ENCODE measurements at regions not wholly inside any gene's neighbourhood (a gene's known extent, or its start where the extent isn't known, plus 50 kb on each side); places are given as distances from the start of the nearest gene placed in this dataset.
"Not testable (repeated sequence)": the region's sequence is repeated elsewhere in the genome, so short reads cannot be mapped to it uniquely, and the experiment has no call there.

DNA sequence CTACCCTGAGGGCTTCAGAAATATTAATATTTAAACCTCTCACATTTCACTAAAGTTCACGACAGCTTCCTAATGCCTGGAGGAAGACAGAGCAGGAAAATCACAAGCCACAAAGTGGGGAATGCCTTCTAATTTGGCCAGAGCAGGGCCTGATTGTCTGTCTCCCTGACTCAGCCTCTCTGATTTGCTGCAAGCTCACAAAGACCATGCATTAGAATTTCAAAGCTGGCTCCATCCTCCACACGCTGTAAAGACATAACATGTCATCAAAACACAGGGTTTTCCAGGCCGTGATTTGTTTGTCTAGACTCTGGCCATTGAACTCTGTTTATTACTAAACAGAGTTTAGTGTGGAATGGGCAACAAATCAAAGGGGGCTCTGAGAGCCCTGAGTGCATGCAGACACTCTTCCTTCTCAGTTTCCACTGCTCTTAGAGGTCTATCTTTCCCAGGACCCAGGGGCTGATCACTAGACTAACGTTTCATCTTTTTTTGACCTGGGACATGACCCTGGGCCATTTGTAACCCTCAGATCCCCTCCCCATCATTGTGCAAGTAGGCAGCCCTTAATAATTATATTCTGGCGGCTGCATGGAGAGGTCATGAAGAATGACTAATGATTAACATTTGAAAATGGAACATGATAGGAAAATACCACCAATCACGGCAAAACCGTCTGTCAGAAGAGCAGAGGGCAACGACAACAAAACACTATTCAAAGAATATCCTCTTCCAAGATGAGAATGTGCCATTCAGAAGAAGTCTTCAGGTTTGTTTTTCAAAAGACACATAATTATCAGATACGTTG lies 140.2 kb downstream of the ENC1 start:
- DNase-seq (ENCODE audit: low read depth): no peak

DNA sequence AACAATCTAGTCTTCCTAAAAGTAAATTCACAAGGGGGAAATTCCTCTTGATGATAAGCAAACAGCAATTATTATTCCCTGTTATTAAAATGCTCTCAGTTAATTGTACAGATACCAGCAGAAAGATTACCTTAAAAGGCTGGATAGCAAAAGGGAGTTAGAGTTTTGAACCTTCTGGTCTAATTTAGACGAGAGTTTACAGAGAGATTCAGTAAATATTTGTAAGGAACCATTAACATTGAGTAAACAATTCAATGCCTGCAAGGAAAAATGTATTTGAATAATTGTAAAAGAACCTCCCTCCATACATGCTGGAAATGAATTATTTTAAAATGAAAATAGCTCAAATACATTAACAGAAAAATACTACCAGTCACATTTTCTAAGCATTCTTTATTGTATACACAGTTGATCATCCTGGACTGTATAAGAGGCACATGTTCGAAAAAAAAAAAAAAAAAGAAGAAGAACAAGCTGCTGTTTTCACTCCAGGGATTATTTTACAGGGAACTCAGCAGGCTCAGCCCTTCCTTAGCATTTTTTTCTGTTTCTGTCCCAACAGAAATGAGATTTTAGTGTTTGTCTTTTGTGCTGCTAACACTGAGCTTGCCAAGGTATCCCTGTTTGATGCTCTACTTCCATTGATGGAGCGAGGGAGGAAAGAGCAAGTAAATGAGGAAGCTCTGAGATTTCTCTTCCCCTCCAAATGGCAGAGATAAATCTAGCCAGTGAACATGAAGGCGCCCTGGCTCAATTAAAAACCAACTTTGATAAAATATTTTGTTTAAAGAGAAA lies 141.1 kb downstream of the ENC1 start:
- DNase-seq (ENCODE audit: low read depth): no peak

DNA sequence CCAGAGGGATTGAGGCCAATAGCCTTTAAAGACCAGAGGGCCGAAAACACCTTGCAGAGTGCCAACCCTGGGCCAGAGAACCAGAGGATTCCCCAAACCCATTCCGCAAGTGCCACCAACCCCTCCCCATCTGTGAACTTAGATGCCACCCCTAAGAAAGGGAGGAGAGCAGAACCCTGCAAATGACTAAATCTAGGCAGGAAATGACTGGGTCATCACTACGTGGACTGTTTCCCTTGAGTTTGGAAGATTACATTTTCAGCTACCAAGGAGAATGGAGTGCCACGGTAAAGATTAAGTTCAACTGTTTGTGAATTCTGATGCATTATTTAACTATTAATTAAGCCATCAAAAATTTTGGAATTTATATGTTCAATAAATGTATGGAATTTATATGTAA lies 142.8 kb downstream of the ENC1 start:
- DNase-seq (ENCODE audit: low read depth): no peak

DNA sequence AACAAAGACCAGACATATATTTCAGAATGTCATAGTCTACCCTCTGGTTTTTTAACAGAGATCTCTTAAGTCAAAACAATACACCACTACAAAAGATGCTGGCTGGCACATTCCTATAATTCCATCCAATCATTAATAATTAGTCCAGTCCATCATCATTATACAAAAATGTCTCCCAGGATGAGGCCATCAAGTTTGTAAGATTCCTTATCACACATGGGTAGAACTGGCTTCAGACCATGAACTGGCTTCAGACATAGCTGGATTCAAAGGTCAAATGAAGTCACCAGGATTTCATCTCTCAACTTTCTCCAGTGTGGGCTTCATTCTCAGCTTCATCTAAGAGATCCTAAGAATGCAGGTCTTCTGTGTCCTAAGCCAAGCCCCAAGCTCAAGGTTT lies 147.1 kb downstream of the ENC1 start:
- no peak for DNase-seq (ENCODE audit: low read depth)

DNA sequence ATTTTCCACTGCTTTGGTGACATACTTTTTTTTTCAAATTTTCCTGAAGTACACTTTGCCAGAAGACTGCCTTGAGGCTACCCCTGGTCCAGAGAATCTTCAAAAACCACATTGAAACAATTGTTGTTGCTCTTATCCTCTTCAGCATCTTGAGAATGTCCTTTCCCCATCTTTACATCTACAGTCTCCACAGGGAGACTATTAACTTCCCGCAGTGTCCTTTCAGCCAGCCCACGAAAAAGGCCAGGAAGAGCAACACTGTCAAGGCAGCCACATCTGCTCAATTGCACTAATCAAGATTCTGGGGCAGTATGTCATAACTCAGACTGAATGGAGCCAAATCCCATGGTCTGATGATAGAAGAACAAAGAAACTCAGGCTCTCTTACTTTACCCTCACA lies 148.3 kb downstream of the ENC1 start:
- no peak for DNase-seq (ENCODE audit: low read depth)

DNA sequence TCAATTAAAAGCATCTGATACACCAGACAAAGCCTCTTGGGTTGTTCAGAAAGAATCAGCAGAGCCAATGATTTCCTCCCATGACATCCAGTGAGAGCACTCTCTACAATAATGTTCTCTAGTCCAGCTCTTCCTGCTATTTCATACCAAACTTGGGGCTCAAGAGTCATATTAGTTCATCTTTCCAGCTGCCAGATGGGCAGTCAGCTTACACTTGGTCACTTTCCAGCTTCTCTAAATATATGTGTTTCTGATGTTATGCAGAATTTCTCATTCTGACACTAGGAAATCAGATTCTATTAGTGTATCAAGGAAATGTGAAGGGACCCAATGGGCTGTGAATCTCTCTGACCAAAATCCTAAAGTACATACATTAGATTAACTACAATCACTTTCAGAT lies 148.9 kb downstream of the ENC1 start:
- no peak for DNase-seq (ENCODE audit: low read depth)

DNA sequence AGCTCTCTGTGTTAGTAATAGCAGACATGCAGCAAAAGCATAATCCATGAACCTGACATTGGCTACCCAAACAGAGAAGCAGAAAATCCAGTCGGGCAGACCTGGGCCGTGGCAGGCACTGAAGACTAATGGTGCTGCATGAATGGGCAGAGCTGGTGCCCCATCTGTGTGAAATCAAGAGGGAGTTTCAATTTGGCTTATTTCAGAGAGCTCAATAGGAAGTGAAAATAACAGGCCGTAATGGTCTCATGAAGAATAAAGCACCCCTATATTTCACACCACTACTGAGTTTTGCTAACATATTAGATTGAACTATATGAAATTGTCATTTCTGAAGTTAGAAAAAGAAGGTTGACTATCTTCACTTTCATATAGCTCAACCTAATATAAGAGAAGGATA lies 149.7 kb downstream of the ENC1 start:
- no peak for DNase-seq (ENCODE audit: low read depth)

DNA sequence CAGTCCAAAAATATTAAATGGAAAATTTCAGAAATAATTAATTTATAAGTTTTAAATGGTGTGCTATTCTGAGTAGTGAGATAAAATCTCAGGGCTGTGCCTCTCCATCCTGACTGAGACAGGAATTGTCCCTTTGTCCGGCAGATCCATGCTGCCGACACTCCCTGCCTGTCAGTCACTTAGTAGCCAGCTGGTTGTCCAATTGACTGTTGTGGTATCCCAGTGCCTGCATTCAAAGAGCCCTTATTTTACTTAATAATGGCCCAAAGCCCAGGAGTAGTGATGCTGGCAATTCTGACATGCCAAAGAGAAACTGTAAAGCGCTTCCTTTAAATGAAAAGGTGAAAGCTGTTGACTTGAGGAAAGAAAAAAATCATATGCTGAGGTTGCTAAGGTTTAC lies 157.5 kb downstream of the ENC1 start:
- no peak for DNase-seq (ENCODE audit: low read depth)

DNA sequence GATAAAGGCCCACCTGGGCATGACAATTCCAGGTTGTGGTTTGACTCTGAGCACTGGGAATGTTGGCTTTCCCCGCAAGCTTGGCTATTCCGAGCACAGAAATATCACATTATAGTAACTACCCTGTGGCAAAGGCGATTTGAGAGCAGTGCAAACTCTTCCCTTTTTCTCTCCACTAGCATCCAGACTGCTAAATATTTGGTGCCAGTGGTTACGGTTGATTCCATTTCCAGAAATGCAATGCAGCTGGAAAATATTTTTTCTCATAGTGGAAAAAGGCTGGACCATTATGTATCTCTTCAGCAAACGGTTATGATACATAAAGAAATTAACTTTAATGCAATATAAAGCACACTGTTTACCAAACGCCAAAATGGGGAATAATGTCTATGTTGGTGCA lies 158.0 kb downstream of the ENC1 start:
- DNase-seq (ENCODE audit: low read depth): no peak

DNA sequence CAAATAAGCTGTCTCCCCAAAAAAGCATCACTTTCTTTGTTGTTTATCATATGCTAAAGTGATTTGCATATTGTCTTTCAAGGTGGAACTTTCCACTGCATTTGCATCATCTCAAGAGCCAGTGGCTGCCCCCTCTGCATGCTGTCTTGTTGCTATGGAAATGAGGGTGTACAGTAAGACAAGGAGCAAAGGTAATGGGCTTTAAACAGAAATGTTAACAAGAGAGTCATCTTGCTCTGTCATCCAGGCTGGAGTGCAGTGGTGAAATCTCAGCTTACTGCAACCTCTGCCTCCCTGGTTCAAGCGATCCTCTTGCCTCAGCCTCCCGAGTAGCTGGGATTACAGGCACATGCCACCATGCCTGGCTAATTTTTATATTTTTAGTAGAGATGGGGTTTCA lies 159.2 kb downstream of the ENC1 start:
- DNase-seq (ENCODE audit: low read depth): not testable (repeated sequence)

DNA sequence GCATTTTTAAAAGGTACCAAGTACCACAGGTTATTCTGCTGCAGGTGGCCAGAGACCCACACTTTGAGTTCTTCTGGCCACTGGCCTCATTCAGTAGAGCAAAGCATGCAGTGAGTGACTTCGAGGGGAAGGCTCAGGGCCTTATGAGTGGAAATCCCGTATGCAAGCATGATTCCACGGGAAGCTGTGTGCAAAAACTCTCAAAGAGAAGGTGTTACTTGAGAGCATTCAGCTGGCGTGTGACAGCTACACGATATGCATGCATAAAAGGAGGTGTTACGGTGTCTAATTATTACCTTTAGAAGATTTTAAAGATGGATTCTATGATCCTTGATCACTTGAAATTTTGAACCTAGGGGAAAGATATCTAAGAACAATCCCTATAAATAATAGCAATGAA lies 160.3 kb downstream of the ENC1 start:
- no peak for DNase-seq (ENCODE audit: low read depth)

DNA sequence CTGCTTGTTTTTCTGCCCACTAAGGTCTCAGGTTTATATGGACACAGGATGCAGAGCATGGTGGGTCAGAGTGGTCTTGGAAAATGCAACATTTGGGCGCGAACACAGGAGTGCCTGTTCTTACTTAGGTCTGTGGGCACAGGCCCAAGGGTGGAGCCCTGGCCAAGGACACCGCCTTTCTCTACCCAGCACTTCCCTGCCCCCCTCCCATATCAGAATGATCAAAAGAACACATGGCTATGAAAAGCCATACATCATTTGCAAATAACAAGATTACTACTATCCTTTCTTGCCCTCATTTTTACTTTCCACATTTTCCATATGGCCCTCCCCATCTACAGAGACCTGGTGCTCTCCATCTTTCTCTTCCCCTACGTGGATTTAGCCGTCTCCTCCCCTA lies 162.2 kb downstream of the ENC1 start:
- no peak for DNase-seq (ENCODE audit: low read depth)

DNA sequence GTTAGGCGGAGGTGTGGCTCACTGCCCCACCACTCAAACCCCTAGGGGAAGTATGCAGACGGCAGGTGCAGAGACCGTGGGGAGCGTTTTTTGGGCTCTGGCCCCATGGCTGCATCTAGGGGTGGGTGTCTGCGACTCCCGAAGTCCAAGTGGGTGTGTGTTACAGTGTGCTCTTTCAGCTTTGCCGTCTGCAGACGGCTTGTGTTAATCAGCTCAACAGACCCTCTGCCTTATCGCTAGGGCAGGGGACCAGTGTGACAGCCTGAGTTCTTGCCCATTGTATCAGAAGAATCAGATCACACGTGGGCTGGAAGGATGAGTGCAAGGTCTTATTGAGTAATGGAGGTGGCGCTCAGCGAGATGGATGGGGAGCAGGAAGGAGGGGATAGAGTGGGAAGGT lies 162.8 kb downstream of the ENC1 start:
- no peak for DNase-seq (ENCODE audit: low read depth)

DNA sequence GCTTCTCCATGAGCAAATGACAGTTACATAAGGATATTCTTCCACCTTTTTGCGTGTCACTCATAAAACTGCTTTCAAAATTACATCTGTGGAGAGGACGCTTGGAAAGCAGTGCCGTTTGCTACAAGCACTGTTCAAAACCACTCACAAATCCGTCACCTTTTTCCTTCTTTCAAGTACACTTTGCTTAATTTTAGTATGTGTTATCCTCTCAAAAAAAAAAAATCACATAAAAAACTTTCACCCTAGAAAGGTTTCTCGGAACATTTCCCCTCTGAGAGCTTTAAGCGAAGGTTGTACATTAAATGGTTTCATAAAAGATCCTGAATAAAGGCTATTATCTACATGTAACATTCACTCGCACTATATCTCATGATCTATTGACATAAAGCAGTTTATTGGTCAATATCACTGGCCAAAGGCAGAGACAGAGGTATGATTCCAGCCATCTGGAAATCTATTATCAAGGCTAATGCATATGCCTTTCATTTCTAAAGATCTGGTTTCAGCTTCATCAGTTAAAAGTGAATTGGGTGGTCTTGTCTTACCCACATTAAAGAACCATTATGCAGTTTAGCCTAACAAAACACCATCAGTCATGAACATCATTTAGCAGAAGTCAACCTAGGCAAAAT lies 163.6 kb downstream of the ENC1 start:
- DNase-seq (ENCODE audit: low read depth): no peak

DNA sequence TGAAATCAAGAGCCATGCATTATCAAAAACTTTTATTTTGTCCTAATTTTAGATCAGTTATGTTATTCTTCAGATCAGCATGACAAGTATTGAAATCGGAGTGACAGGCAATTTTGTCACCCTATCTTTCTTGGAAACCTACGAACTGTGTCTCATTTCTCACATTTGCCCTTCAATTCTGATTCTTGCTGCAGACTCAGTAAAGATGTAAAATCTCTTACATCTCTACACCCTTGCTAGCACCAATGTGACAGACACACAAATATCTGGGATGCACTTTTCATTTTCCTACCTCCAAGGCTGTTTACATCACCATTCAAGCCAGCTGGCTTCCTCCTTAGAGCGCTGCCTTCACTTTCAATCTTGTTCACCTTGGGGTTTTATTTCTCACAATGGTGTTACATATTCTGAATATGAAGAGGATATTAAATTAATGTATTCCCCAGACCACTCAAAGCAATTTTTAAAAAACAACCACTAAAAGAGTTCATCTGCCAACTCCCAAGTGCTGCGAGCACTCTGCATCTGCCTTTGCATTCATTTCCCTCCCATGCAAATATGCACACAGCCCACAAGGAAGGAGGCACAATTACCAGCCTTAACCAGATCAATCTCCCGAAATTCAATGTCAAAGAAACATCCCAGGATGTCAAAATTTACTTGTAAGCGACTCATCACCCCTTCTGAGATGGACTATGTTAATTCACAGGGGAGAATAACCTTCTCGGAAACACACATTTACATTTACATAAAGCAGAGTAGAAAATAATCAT lies 164.3 kb downstream of the ENC1 start:
- DNase-seq (ENCODE audit: low read depth): no peak

DNA sequence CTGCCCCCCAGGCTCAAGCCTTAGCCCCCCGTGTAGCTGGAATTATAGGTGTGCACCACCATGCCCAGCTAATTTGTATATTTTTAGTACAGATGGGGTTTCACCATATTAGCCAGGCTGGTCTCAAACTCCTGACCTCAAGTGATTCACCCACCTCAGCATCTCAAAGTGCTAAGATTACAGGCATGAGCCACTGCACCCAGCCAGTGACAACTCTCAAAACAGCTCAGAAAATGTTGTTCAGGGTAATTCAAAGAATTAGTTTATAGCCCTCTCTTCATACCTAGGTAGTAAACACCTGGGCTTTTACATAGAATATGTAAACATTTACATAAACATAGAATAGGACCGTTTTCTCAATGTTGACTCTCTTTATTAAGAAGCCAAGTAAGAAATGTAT lies 168.7 kb downstream of the ENC1 start:
- DNase-seq (ENCODE audit: low read depth): no peak

DNA sequence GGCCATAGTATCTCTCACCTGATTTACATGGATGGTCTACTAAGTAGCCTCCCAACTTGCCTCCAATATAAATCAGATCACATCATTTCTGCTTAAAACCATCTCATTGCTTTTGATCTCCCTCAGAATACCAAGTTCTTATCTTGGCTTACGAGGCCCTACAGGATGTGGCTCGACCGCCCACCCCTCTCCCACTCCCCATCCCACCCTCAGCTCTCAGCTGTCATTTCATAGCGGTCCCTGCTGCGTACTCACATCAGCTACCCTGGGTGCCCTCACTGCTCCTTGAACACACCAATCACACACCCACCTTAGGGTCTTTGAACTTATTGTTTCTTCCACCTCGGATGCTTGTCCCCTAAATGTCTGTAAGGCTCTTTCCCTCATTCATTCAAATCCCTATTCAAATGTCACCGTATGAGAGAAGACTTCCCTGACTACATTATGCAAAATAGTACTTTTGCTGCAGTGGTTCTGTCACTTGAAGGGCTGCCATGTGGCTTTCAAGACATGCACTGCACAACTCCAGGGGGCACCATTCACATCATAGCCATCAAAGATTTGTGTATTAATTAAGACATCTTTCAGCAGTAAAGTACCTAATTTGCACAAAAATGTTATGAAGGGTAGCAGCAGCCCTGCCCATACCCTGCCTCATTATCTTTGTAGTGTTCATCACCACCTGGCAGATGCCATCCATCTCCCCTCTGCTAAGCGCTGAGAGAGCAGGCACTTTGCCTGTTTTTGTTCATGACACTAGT lies 171.1 kb downstream of the ENC1 start:
- no peak for DNase-seq (ENCODE audit: low read depth)

DNA sequence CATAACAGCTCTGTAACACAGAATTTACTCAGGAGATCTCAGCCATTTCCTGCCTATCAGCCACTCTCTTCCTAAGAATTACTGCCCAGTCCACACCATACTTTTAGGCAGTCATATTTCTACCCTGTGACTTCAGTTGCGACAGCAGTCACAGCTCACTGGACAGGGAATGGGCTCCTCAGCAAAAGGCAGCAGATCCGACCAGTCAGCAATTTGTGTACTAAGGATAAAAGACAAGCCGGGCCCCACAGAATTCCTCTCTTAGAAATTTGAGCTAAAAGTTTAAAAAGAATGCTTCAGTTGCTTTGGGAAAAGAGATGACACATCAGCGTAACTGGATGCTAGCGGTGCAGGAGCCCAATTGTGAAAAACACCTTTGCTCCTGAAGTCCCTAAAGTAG lies 172.1 kb downstream of the ENC1 start:
- no peak for DNase-seq (ENCODE audit: low read depth)

DNA sequence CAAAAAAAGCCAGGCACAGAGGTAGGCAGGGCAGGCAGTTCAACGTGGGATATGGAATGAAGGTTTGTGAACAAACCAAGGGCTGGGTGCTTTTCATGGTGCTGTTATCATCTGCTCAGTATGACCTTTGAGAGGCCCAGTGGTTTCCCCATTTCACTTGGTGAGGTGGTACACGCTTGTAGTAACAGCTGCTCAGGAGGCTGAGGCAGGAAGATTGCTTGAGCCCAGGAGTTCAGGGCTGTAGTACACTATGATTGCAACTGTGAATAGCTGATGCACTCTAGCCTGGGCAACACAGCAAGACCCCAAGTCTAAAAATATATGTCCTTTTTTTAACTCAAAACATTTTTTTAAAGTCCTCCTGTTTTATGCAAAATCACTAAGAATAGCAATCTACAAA lies 174.8 kb downstream of the ENC1 start:
- DNase-seq (ENCODE audit: low read depth): no peak

DNA sequence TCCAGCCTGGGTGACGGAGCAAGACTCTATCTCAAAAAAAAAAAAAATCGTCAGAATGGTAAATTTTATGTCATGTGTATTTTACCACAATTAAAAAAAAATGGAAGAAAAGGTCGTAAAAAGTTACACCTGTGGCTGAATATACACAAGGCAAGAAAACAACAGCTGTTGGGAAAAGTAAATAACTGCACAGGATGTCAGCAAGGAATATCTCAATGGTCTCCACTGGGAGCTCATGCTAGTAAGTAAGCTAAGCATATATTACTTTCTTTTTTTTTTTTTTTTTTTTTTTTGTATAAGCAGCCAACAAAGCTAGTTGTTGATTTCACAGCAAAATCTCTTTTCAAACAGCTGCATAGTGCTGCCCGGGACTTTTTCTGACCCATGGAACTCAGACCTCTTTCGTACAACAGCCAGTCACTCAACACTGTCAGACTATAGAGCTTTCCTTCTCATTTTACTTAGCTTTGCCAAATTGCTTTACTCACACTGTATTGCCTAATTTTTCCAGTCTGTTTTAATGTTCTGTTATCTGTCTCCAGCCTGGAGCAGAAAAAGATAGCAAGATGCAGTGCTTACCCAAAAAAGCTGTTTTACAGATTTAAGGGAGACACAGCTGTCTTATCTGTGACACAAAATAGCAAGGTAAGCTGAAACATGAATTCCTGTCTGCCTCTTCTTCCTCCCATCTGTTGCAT lies 175.9 kb downstream of the ENC1 start:
- no peak for DNase-seq (ENCODE audit: low read depth)

DNA sequence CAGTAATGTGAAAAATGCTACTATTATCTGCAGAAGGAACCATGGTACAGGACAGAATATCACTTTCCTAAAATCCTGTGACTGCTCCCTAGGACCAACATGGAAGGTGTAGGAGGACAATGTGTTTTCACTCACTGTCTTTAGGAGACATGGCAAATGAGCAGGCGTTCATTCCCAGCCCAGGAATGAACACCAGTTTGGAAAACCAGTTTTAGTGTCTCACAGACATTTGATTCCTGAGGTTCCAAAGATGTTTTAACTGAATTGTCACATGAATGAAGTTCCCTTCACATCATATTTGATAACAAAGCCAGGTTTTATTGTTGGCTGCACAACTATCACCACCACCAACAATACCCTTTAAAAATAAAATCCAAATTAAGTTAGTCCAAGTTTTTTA lies 178.2 kb downstream of the ENC1 start:
- DNase-seq (ENCODE audit: low read depth): no peak
